ENCODE measurements at regions not wholly inside any gene's neighbourhood (a gene's known extent, or its start where the extent isn't known, plus 50 kb on each side); places are given as distances from the start of the nearest gene placed in this dataset.

DNA sequence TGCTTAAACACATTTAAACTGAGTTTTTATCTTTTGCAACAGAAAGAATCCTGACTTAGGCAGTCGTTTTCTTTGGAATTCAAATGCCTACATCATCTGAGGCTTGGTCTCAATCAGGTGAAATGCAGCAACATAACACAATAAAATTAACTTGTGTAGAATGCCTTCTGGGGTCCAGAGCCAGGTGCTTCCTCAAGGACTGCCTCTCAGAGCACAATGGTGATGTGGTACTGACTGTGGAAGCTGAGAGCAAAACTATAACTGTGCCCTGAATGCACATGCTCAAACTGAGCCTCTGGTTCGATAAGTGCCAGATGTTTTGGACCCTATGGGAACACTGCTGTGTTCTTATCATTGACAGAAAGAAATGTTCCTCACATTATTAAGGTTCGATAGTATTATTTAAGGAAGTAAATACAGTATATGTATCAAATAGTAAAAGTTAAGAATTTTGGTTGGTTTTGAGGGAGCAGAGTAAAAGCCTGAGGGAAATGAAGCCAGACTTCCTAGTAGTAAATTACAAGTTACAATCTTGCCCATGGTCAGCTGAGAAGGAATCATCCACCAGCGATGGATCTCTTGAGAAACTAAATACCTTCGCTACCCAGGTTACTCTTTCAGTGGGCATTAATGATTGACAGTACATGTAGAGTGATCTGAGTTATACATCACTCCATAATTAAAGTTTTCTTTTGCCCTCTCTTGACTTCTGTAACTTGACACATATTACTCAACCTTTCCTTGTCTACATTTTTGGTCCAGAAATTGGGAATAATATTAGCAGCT lies 122.9 kb upstream of the ATP2B1 start:
- H3K4me1 ChIP-seq (ENCODE audit: insufficient read depth, low read length), result no peaks in the 10 kb centered on the region
- H3K4me3 ChIP-seq (ENCODE audit: insufficient read depth, low read depth, low read length), result no peak overlapping the region
- no peak for FAIRE-seq
- Mint-ChIP-seq H3K4me1 (ENCODE audit: low read depth, unreplicated experiment) (peaks cover 14% of the 10 kb centered on the region), H3K27ac (ENCODE audit: unreplicated experiment) (no peak overlapping the region), H3K4me3 (ENCODE audit: unreplicated experiment) (no peak overlapping the region), H3K27me3 (ENCODE audit: low read depth, unreplicated experiment) (peaks cover 2% of the 10 kb centered on the region), H3K9me3 (ENCODE audit: unreplicated experiment) (no peaks in the 10 kb centered on the region), H3K36me3 (ENCODE audit: low read depth, unreplicated experiment) (no peaks in the 10 kb centered on the region)
- no peak for DNase-seq (ENCODE audit: low read depth)
- no peaks in the 10 kb centered on the region for H3K79me2 ChIP-seq (ENCODE audit: insufficient read depth, low read length)
- no peak for TF ChIP-seq EZH2 (IDR thresholded peaks at IDR 0.05; ENCODE audit: insufficient read depth, low read length)
- TF ChIP-seq CTCF (IDR thresholded peaks at IDR 0.05; ENCODE audit: insufficient read depth, low read depth, low read length), result no peak
- H3K4me2 ChIP-seq (ENCODE audit: low read length), result no peak overlapping the region
- no peak overlapping the region for H2AFZ ChIP-seq (ENCODE audit: low read depth, low read length)
- H3K27ac ChIP-seq (ENCODE audit: low read depth, low read length), result no peak overlapping the region
- no peaks in the 10 kb centered on the region for H3K9me3 ChIP-seq (ENCODE audit: insufficient read depth, low read depth, low read length)
- H3K9ac ChIP-seq (ENCODE audit: low read length), result no peak overlapping the region
- no peaks in the 10 kb centered on the region for H3K27me3 ChIP-seq (ENCODE audit: insufficient read depth, low read length)
- no peaks in the 10 kb centered on the region for H4K20me1 ChIP-seq (ENCODE audit: insufficient read depth, low read length)
- no peaks in the 10 kb centered on the region for H3K36me3 ChIP-seq (ENCODE audit: insufficient read depth, low read length)

DNA sequence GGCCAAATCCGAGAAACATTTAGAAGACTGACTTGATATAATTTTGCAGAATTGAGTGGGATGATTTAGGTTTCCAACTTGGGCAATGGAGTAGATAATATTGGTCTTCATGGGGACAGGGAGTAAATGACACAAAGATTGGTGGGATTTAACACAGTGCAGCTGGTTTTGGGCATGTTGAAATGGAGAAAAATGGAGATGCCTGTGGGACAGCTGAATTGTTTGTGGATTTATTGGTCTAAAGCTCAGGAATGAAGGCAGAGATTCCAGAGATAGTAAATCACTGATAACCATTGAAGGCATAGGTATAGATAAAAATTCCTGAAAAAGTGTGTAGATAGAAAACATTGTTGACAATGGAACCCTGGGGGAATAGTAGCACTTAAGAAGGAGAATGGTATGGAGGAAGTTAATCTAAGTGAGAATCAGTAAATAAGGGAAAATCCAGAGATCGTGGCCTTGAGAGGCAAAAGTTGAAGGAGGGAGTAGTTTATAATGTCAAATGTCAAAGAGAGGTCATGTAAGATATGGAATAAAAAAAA lies 120.9 kb upstream of the ATP2B1 start:
- no peak for DNase-seq (ENCODE audit: low read depth)

More for the DNA sequence above, 120.9 kb upstream of the ATP2B1 start:
- Histone ChIP-seq H3K9ac (ENCODE audit: low read length) (no peak overlapping the region), H3K4me2 (ENCODE audit: low read length) (no peak overlapping the region), H3K79me2 (ENCODE audit: insufficient read depth, low read length) (no peaks in the 10 kb centered on the region), H4K20me1 (ENCODE audit: insufficient read depth, low read length) (no peaks in the 10 kb centered on the region), H3K27ac (ENCODE audit: low read depth, low read length) (no peak overlapping the region), H3K9me3 (ENCODE audit: insufficient read depth, low read depth, low read length) (no peaks in the 10 kb centered on the region), H3K27me3 (ENCODE audit: insufficient read depth, low read length) (no peaks in the 10 kb centered on the region), H3K4me1 (ENCODE audit: insufficient read depth, low read length) (no peaks in the 10 kb centered on the region), H2AFZ (ENCODE audit: low read depth, low read length) (no peak overlapping the region), H3K4me3 (ENCODE audit: insufficient read depth, low read depth, low read length) (no peak overlapping the region), H3K36me3 (ENCODE audit: insufficient read depth, low read length) (no peaks in the 10 kb centered on the region)
- Mint-ChIP-seq H3K36me3 (ENCODE audit: low read depth, unreplicated experiment) (no peaks in the 10 kb centered on the region), H3K9me3 (ENCODE audit: unreplicated experiment) (no peaks in the 10 kb centered on the region), H3K27ac (ENCODE audit: unreplicated experiment) (no peak overlapping the region), H3K4me3 (ENCODE audit: unreplicated experiment) (no peak overlapping the region), H3K4me1 (ENCODE audit: low read depth, unreplicated experiment) (peaks cover 14% of the 10 kb centered on the region), H3K27me3 (ENCODE audit: low read depth, unreplicated experiment) (peaks cover 2% of the 10 kb centered on the region)
- no peak for FAIRE-seq
- TF ChIP-seq CTCF (IDR thresholded peaks at IDR 0.05; ENCODE audit: insufficient read depth, low read depth, low read length) (no peak), EZH2 (IDR thresholded peaks at IDR 0.05; ENCODE audit: insufficient read depth, low read length) (no peak)
